GM12878 (cell line): ENCODE measurements at regions not wholly inside any gene's neighbourhood (a gene's known extent, or its start where the extent isn't known, plus 50 kb on each side); places are given as distances from the start of the nearest gene placed in this dataset.
A peak's percentile ranks its signal among the peaks of the same experiment; 100 is the strongest.

Source experiments
- ATAC-seq: fragments of 200-7000 bp; cut with Tn5 transposase; 3 replicates; pipeline ENCODE4 v1.9.1; 2020; ENCODE audit warnings: mild to moderate bottlenecking, moderate library complexity
- BruUV-seq: library from RNA; stranded (reverse); fragments of 400-500 nt; replicated peaks from 2 replicates; lab custom pipeline; 2021; lab: Mats Ljungman, UMichigan
- CTCF ChIA-PET: fragments of 300-600 bp; sonication (Branson Sonifier 250); formaldehyde crosslinking; extraction: SDS; loops from one replicate; lab custom pipeline; 2021; ENCODE audit warnings: inconsistent platforms; lab: Yijun Ruan, JAX
- POLR2A ChIA-PET: fragments of 350-600 bp; formaldehyde crosslinking; extraction: SDS; loops from one replicate; lab custom pipeline; 2021; ENCODE audit warnings: inconsistent platforms; lab: Charles Lee
- RAD21 ChIA-PET: fragments of 300-600 bp; sonication (Branson Sonifier 250); formaldehyde crosslinking; loops from one replicate; lab custom pipeline; 2023; ENCODE audit warnings: antibody characterized with exemption; ENCODE audit not compliant: unreplicated experiment; lab: Charles Lee
- SMC1A ChIA-PET: fragments of 300-600 bp; sonication (Branson Sonifier 250); formaldehyde crosslinking; loops from one replicate; lab custom pipeline; 2023; ENCODE audit not compliant: unreplicated experiment, uncharacterized antibody; lab: Charles Lee
- DNase-seq: peaks from one replicate; pipeline ENCODE4 v3.0.0-alpha.2; 2011; ENCODE audit warnings: low read depth, low spot score
- FAIRE-seq: peaks from 3 replicates; lab custom pipeline; 2011; peaks lifted over from hg19 to GRCh38; lab: Jason Lieb, UNC
- H2AFZ ChIP-seq: 2 replicates; pipeline ENCODE4 v1.6.0; 2011; ENCODE audit warnings: low read depth, low read length, control low read depth; ENCODE audit not compliant: control insufficient read depth
- H3K27ac ChIP-seq: 2 replicates; pipeline ENCODE4 v1.5.1; 2011; ENCODE audit warnings: control low read depth; ENCODE audit not compliant: control insufficient read depth, insufficient read depth
- H3K27me3 ChIP-seq, 2 experiments: replicated peaks in 1 of 2; 2 replicates each; pipeline versions ENCODE4 v1.6.0 to v1.6.1; 2011; ENCODE audit warnings: low read length in 1 of 2; ENCODE audit not compliant: control insufficient read depth in 2 of 2, insufficient read depth in 2 of 2
- H3K36me3 ChIP-seq, 2 experiments: 2 replicates each; pipeline ENCODE4 v1.5.1; 2011; ENCODE audit warnings: low read length in 1 of 2; ENCODE audit not compliant: control insufficient read depth in 2 of 2, insufficient read depth in 2 of 2
- H3K4me1 ChIP-seq: 2 replicates; pipeline ENCODE4 v1.6.1; 2011; ENCODE audit warnings: mild to moderate bottlenecking, low read length, moderate library complexity, mixed read lengths; ENCODE audit not compliant: control insufficient read depth, insufficient read depth
- H3K4me2 ChIP-seq: 2 replicates; pipeline ENCODE4 v1.6.0; 2011; ENCODE audit warnings: control low read depth; ENCODE audit not compliant: control insufficient read depth, insufficient read depth
- H3K4me3 ChIP-seq: fragments of 200-600 bp; sonication (generic); 2 replicates; pipeline ENCODE4 v1.5.1; 2016
- H3K79me2 ChIP-seq: 2 replicates; pipeline ENCODE4 v1.6.0; 2011; ENCODE audit warnings: low read length; ENCODE audit not compliant: control insufficient read depth, insufficient read depth
- H3K9ac ChIP-seq: 2 replicates; pipeline ENCODE4 v1.8.0; 2011; ENCODE audit warnings: low read length, control low read depth, mixed read lengths; ENCODE audit not compliant: control insufficient read depth, insufficient read depth
- H3K9me3 ChIP-seq: replicated peaks from 3 replicates; pipeline ENCODE4 v1.5.1; 2011; ENCODE audit warnings: mild to moderate bottlenecking, low read length; ENCODE audit not compliant: control insufficient read depth, insufficient read depth
- H4K20me1 ChIP-seq: 2 replicates; pipeline ENCODE4 v1.6.0; 2011; ENCODE audit not compliant: control insufficient read depth, insufficient read depth
- CHD1 ChIP-seq: IDR thresholded peaks from 2 replicates; pipeline ENCODE4 v1.6.1; 2012; ENCODE audit warnings: low read depth, low read length, improper control_type of control experiment
- MEF2B ChIP-seq: fragments of 450-650 bp; IDR thresholded peaks from 2 replicates; pipeline ENCODE4 v1.6.1; 2018; ENCODE audit warnings: mild to moderate bottlenecking, moderate library complexity; ENCODE audit not compliant: partially characterized antibody, poor library complexity, severe bottlenecking
- MXI1 ChIP-seq: fragments of 150-350 bp; IDR thresholded peaks from 2 replicates; pipeline ENCODE4 v1.6.1; 2011; ENCODE audit warnings: low read depth, mild to moderate bottlenecking, inconsistent platforms, low read length, improper control_type of control experiment
- NFXL1 ChIP-seq: fragments of 450-650 bp; IDR thresholded peaks from 2 replicates; pipeline ENCODE4 v1.6.1; 2017; ENCODE audit warnings: antibody characterized with exemption, mild to moderate bottlenecking, borderline replicate concordance
- NR2F1 ChIP-seq: fragments of 450-650 bp; conservative IDR thresholded peaks from 2 replicates; pipeline ENCODE4 v1.6.1; 2017; ENCODE audit warnings: mild to moderate bottlenecking
- PKNOX1 ChIP-seq: fragments of 450-650 bp; IDR thresholded peaks from 2 replicates; pipeline ENCODE4 v1.6.1; 2016; ENCODE audit warnings: mild to moderate bottlenecking
- REST ChIP-seq: IDR thresholded peaks from 2 replicates; pipeline ENCODE4 v1.6.1; 2012; ENCODE audit warnings: mild to moderate bottlenecking, low read depth, low read length
- RUNX3 ChIP-seq: IDR thresholded peaks from 2 replicates; pipeline ENCODE4 v1.6.1; 2012; ENCODE audit warnings: low read length, inconsistent platforms
- SMAD5 ChIP-seq: IDR thresholded peaks from 2 replicates; pipeline ENCODE4 v1.6.1; 2016; ENCODE audit warnings: antibody characterized with exemption, low read depth
- WGBS: methylation state at CpG from one replicate; pipeline ENCODE4 v1.1.6; 2016; ENCODE audit warnings: low lambda C conversion rate; ENCODE audit not compliant: insufficient replicate concordance, insufficient coverage; ENCODE audit errors: missing lambda C conversion rate; 5-methylcytosine and 5-hydroxymethylcytosine counted together
- in situ Hi-C: fragments of 300-500 bp; cut with MboI; formaldehyde crosslinking; loops from 9 replicates; pipeline ENCODE4 v1.14.3; 2018; ENCODE audit warnings: mixed read lengths
- intact Hi-C: fragments of 100-400 bp; cut with micrococcal nuclease; formaldehyde crosslinking; loops from one replicate; pipeline ENCODE4 v1.14.2; 2022; ENCODE audit not compliant: unreplicated experiment

GRCh38 chr15:54843006-54843405 is 353.7 kb downstream of the RSL24D1 start (continued):
- no peak for TF ChIP-seq RUNX3

GRCh38 chr15:54841701-54842305 is 354.9 kb downstream of the RSL24D1 start:
- Histone ChIP-seq H3K9ac (no peak overlapping the region), H3K36me3 (no peaks in the 10 kb centered on the region; a peak in 1 of 4 replicates), H3K9me3 (no peaks in the 10 kb centered on the region; the same call in 2 of the 3 replicates), H3K4me2 (no peak overlapping the region), H4K20me1 (no peaks in the 10 kb centered on the region), H3K4me3 (no peak overlapping the region), H2AFZ (no peak overlapping the region), H3K79me2 (no peaks in the 10 kb centered on the region), H3K4me1 (no peaks in the 10 kb centered on the region), H3K27me3 (no peaks in the 10 kb centered on the region), H3K27ac (no peak overlapping the region)
- FAIRE-seq: no peak
- intact Hi-C loops (no loop called here), in situ Hi-C loops (no loop called here)
- ChIA-PET POLR2A (interaction anchor here (0.6 kb wide), 1 partner anchor 1742 kb away, joined by 4 read pairs; no protein-coding TSS in a partner anchor), SMC1A (interaction anchor here (1.0 to 1.3 kb wide), 3 partner anchors 7 to 22 kb away, joined by 3 to 4 read pairs (median 3); no protein-coding TSS in a partner anchor), RAD21 (no interaction called here), CTCF (no interaction called here)
- TF ChIP-seq CHD1: no peak
- no peak for TF ChIP-seq REST
- no peak for TF ChIP-seq MEF2B
- no peak for TF ChIP-seq MXI1
- TF ChIP-seq SMAD5: no peak
- TF ChIP-seq NFXL1: no peak
- no peak for TF ChIP-seq NR2F1
- TF ChIP-seq PKNOX1: no peak
- WGBS: 41% methylated on average over 3 of the region's 3 CpGs
- no peak for DNase-seq
- ATAC-seq: peak; percentile 28; the same call in 2 of the 3 replicates
- BruUV-seq: no TSS peak
